ENCODE measurements at regions not wholly inside any gene's neighbourhood (a gene's known extent, or its start where the extent isn't known, plus 50 kb on each side); places are given as distances from the start of the nearest gene placed in this dataset.
A peak's percentile ranks its signal among the peaks of the same experiment; 100 is the strongest.
"Not testable (repeated sequence)": the region's sequence is repeated elsewhere in the genome, so short reads cannot be mapped to it uniquely, and the experiment has no call there.

DNA sequence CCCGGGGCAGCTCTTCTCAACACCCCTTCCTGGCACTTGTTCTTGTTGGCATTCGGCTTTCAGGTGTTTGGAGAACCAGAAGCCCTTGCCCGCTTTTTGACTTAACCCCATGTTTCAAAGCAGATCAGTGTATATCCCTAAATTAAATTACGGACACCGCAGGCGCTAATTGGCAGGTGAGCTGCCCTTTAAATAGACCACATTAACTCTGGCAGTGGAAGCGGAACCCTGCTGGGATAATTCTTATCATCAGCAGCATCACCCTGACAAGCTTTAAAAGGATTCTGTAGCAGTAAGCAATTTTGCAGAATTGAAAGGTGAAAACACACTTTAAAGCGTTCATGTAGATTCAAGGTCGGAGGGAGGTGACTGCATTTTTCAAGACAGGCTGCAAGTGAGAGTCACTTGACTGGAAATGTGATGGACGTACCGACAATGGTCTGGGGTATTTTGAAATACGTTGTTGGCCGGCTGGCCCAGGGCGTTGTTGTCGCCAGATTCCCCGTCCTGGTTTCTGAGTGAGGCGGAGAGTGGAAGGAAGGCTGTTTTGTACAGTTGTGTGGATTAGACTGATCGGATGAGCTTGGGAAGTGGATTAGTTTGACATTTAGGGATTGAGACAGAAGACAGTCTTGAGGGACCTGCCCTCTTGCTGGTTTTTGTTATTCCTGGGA lies 94.2 kb upstream of the CRYM start:
- not testable (repeated sequence) for H3K79me2 ChIP-seq (replicated peaks; ENCODE audit: insufficient read depth, low read length); H3F3A ChIP-seq (ENCODE audit: insufficient read depth, low read length, poor library complexity, severe bottlenecking); H3K9me2 ChIP-seq (ENCODE audit: insufficient read depth, low read length); H3K36me3 ChIP-seq (ENCODE audit: insufficient read depth, low read length); H4K20me1 ChIP-seq (ENCODE audit: insufficient read depth); H2AFZ ChIP-seq (ENCODE audit: low read depth, low read length); H3K9ac ChIP-seq (ENCODE audit: low read length); H3K27me3 ChIP-seq (ENCODE audit: insufficient read depth, low read depth, low read length); H3K9me3 ChIP-seq (ENCODE audit: low read length); H3K4me2 ChIP-seq (ENCODE audit: low read length)
- Histone ChIP-seq H3K27ac (ENCODE audit: low read length) (peak overlapping the region; percentile 64), H3K4me3 (ENCODE audit: low read length) (peak overlapping the region; percentile 25)
- peak; percentile 82 for TF ChIP-seq POLR2AphosphoS5 (IDR thresholded peaks at IDR 0.05)
- TF ChIP-seq EP300 (conservative IDR thresholded peaks at IDR 0.05; ENCODE audit: poor library complexity, severe bottlenecking) = peak; percentile 89

DNA sequence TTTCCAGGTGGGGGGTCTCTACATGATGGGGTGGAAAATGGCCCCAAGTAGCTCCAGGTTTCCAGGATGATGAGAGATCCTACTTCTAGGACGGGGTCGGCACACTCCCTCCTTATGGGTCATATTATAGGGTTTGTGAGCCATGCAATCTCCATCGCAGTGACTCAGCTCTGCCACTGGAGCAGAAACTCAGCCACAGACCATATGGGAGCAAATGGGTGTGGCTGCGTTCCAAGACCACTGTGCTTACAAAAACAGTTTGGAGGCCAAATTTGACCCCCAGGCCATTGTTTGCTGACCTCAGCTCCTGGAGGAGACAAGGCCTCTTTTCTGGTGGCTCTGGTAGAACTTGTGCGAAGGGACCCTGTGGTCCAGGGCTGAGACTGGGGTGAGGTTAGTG lies 92.7 kb upstream of the CRYM start:
- not testable (repeated sequence) for H3K27ac ChIP-seq (ENCODE audit: low read length); H3K9me2 ChIP-seq (ENCODE audit: insufficient read depth, low read length); H3K4me3 ChIP-seq (ENCODE audit: low read length); H3K9me3 ChIP-seq (ENCODE audit: low read length); H4K20me1 ChIP-seq (ENCODE audit: insufficient read depth); H3K27me3 ChIP-seq (ENCODE audit: insufficient read depth, low read depth, low read length); H2AFZ ChIP-seq (ENCODE audit: low read depth, low read length); H3F3A ChIP-seq (ENCODE audit: insufficient read depth, low read length, poor library complexity, severe bottlenecking); H3K79me2 ChIP-seq (replicated peaks; ENCODE audit: insufficient read depth, low read length); H3K4me2 ChIP-seq (ENCODE audit: low read length); H3K36me3 ChIP-seq (ENCODE audit: insufficient read depth, low read length); H3K9ac ChIP-seq (ENCODE audit: low read length)

DNA sequence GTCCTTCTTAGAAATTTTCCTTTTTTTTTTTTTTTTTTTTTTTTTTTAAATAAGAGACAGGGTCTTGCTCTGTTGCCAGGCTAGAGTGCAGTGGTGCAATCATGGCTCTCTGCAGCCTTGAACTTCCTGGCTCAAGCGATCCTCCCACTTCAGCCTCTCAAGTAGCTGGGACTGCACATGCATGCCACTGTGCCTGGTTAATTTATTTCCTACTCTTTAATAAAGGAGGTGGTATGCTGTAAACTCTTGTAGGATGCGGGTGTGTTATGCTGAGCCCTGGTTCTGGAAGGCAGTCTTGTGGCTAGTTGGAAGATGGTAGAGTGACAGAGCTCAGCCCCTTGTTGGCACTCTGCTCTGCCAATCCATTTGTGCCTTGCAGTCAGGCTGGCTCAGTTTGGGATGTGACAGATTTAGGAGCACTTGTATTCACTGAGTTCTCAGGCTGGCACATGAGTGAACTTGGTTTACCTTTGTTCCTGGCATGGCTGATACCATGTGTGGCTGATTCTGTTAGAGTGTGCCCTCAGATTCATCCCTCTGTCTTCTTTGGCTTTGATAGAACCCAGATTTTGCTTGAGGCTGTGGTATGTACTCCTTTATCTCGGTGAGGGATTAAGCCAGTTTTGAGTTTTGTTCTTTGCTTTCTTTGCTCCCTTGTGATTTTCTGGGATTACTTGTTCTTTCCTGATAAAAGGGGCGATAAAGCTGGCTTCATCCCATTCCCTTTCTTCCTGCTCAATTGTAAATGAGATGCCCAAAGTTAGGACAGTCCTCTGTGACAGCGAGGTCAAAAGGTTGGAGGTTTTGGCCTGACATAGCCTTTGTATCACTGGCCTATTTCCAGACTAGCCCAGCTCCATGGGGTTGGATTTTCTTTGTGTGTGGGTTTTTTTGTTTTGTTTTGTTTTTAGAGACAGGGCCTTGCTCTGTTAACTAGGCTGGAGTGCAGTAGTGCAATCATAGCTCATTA lies 91.2 kb upstream of the CRYM start:
- H3K27me3 ChIP-seq (ENCODE audit: insufficient read depth, low read depth, low read length); H3K4me2 ChIP-seq (ENCODE audit: low read length): not testable (repeated sequence)

DNA sequence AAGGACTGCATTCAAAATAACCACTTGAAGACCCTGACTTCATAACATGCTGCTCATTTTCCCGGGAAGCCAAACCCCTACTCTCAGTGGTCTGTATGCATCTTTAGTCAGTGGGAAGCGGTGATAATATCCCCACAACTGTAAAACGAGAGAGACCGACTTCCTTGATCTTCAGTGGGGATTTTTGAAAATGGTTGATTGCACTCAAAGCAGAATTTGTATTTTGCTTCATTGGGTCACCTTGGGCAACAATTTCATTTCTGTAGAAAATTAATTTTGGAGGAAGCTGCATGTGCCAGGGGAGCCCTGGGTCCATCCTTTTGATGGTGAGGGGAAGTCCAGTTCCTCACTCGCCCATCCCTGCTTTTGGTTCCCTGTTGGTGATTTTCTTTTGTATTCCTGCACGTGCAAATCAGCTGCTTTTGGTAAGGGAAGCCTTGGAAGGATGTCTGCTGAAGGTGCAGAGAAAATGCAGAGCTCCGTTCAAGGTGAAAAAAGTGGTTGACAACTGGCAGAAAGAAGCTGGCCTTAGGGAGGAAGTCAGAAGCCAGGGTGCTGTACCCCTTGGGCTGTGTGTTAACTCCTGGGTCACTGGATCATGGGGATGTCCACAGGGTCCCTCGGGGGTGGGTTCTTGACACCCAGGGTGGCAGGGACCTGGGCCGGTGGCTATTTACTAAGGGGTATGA lies 89.8 kb upstream of the CRYM start:
- H3K4me3 ChIP-seq (ENCODE audit: low read length); H3F3A ChIP-seq (ENCODE audit: insufficient read depth, low read length, poor library complexity, severe bottlenecking); H3K27me3 ChIP-seq (ENCODE audit: insufficient read depth, low read depth, low read length); H4K20me1 ChIP-seq (ENCODE audit: insufficient read depth); H3K36me3 ChIP-seq (ENCODE audit: insufficient read depth, low read length); H3K4me2 ChIP-seq (ENCODE audit: low read length); H3K79me2 ChIP-seq (replicated peaks; ENCODE audit: insufficient read depth, low read length); H2AFZ ChIP-seq (ENCODE audit: low read depth, low read length); H3K9me2 ChIP-seq (ENCODE audit: insufficient read depth, low read length); H3K9ac ChIP-seq (ENCODE audit: low read length); H3K9me3 ChIP-seq (ENCODE audit: low read length); H3K27ac ChIP-seq (ENCODE audit: low read length): not testable (repeated sequence)

More for the DNA sequence above, 91.2 kb upstream of the CRYM start:
- H3F3A ChIP-seq (ENCODE audit: insufficient read depth, low read length, poor library complexity, severe bottlenecking); H3K36me3 ChIP-seq (ENCODE audit: insufficient read depth, low read length); H3K27ac ChIP-seq (ENCODE audit: low read length); H3K9me2 ChIP-seq (ENCODE audit: insufficient read depth, low read length); H3K9ac ChIP-seq (ENCODE audit: low read length); H3K9me3 ChIP-seq (ENCODE audit: low read length); H4K20me1 ChIP-seq (ENCODE audit: insufficient read depth); H3K4me3 ChIP-seq (ENCODE audit: low read length); H3K79me2 ChIP-seq (replicated peaks; ENCODE audit: insufficient read depth, low read length); H2AFZ ChIP-seq (ENCODE audit: low read depth, low read length): not testable (repeated sequence)

DNA sequence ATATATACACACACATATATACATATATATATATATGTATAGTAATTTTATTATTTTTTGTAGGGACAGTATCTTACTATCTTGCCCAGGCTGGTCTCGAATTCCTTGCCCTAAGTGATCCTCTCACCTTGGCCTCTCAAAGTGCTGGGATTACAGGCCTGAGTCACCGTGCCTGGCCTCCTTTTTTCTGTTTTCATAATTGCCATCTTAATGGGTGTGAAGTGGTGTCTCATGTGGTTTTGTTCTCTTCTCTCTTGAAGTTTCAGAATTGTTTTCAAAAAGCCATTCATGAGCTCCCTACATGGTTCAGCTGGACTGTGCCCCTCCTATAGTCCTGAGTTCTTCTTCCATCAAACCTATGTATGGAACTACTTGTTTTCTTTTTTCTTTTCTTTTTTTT lies 88.9 kb upstream of the CRYM start:
- H3F3A ChIP-seq (ENCODE audit: insufficient read depth, low read length, poor library complexity, severe bottlenecking); H4K20me1 ChIP-seq (ENCODE audit: insufficient read depth); H3K9me3 ChIP-seq (ENCODE audit: low read length); H3K27ac ChIP-seq (ENCODE audit: low read length); H2AFZ ChIP-seq (ENCODE audit: low read depth, low read length); H3K4me2 ChIP-seq (ENCODE audit: low read length); H3K4me3 ChIP-seq (ENCODE audit: low read length); H3K36me3 ChIP-seq (ENCODE audit: insufficient read depth, low read length); H3K27me3 ChIP-seq (ENCODE audit: insufficient read depth, low read depth, low read length); H3K9ac ChIP-seq (ENCODE audit: low read length); H3K9me2 ChIP-seq (ENCODE audit: insufficient read depth, low read length); H3K79me2 ChIP-seq (replicated peaks; ENCODE audit: insufficient read depth, low read length): not testable (repeated sequence)

DNA sequence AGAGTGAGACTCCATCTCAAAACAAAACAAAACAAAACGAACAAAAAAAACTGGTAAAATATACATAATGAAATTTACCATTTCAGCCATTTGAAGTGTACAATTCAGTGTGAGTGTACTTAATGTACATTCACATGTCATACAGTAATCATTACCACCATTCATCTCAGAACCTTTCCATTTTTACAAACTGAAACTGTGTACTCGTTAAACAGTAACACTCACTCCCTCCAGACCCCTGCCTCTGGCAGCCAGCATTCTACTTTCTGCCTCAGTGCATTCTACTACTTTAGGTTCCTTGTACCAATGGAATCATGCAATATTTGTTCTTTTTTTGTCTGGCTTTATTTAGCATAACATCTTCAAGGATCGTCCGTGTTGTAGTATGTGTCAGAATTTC lies 87.5 kb upstream of the CRYM start:
- H3K27ac ChIP-seq (ENCODE audit: low read length); H3F3A ChIP-seq (ENCODE audit: insufficient read depth, low read length, poor library complexity, severe bottlenecking); H3K4me2 ChIP-seq (ENCODE audit: low read length); H4K20me1 ChIP-seq (ENCODE audit: insufficient read depth); H3K79me2 ChIP-seq (replicated peaks; ENCODE audit: insufficient read depth, low read length); H3K4me3 ChIP-seq (ENCODE audit: low read length); H2AFZ ChIP-seq (ENCODE audit: low read depth, low read length); H3K36me3 ChIP-seq (ENCODE audit: insufficient read depth, low read length); H3K9me3 ChIP-seq (ENCODE audit: low read length); H3K9me2 ChIP-seq (ENCODE audit: insufficient read depth, low read length); H3K9ac ChIP-seq (ENCODE audit: low read length); H3K27me3 ChIP-seq (ENCODE audit: insufficient read depth, low read depth, low read length): not testable (repeated sequence)

DNA sequence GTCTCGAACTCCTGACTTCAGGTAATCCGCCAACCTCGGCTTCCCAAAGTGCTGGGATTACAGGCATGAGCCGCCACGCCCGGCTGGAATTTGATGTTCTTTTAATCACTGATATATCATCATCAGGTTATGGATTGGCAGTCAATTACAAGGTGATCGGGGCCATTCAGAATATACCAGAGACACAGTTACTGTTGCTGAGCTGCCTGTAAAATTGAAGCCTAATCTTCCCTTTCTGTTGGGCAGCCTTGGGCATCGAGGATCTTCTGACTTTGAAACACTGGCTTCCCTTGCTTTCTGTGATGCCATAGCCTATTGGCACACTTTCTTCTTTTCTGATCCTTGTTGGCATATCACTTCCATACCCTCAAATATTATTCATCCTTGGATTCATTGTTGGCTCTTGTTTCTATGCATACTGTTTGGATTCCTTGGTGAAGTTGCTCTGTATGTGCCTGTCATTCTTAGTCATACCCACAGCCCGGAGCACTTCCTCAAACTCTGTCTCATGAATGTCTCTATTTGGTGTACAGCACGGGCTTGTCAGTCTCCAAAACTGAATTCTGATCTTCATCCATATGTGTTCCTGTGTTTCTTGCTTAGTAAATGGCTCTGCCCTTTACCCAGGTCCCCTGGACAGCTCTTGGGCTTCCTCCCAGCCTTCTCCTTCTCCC lies 85.6 kb upstream of the CRYM start:
- not testable (repeated sequence) for H3K27me3 ChIP-seq (ENCODE audit: insufficient read depth, low read depth, low read length); H3K9me3 ChIP-seq (ENCODE audit: low read length); H3K4me2 ChIP-seq (ENCODE audit: low read length); H3K36me3 ChIP-seq (ENCODE audit: insufficient read depth, low read length); H3K9me2 ChIP-seq (ENCODE audit: insufficient read depth, low read length); H3K27ac ChIP-seq (ENCODE audit: low read length); H4K20me1 ChIP-seq (ENCODE audit: insufficient read depth); H2AFZ ChIP-seq (ENCODE audit: low read depth, low read length); H3K9ac ChIP-seq (ENCODE audit: low read length); H3K4me3 ChIP-seq (ENCODE audit: low read length); H3K79me2 ChIP-seq (replicated peaks; ENCODE audit: insufficient read depth, low read length); H3F3A ChIP-seq (ENCODE audit: insufficient read depth, low read length, poor library complexity, severe bottlenecking)
